ENCODE measurements at regions not wholly inside any gene's neighbourhood (a gene's known extent, or its start where the extent isn't known, plus 50 kb on each side); places are given as distances from the start of the nearest gene placed in this dataset.
"Not testable (repeated sequence)": the region's sequence is repeated elsewhere in the genome, so short reads cannot be mapped to it uniquely, and the experiment has no call there.

- H3K4me3 Mint-ChIP-seq; ATAC-seq (ENCODE audit: low read depth); H3K4me1 Mint-ChIP-seq; H3K27me3 Mint-ChIP-seq; H3K36me3 Mint-ChIP-seq; H3K9me3 Mint-ChIP-seq; H3K27ac Mint-ChIP-seq; DNase-seq; POLR2A ChIA-PET: not testable (repeated sequence)
Observed at GRCh38 chr10:31251118-31251517, 67.9 kb upstream of the ZEB1 start.

DNA sequence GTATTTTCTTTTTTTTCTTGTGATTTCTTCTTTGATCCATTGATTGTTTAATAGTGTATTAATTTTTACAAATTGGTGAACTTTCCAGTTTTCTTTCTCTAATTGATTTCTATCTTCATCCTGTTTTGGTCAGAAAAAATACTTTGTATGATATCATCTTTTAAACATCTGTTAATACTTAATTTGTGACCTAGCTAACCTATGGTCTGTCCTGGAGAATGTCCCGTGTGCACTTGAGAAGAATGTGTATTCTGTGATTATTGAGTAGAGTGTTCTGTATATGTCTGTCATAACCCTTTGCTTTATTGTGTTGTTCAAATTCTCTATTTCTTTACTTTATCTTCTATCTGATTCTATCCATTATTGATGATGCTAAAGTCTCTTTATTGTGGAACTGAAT is 65.8 kb upstream of the ZEB1 start:
- no peak for ATAC-seq (ENCODE audit: low read depth)
- Mint-ChIP-seq H3K27me3 (peaks cover 10% of the 10 kb centered on the region), H3K9me3 (peaks cover 1% of the 10 kb centered on the region), H3K27ac (no peak overlapping the region), H3K36me3 (no peaks in the 10 kb centered on the region), H3K4me1 (no peaks in the 10 kb centered on the region), H3K4me3 (no peak overlapping the region)
- POLR2A ChIA-PET = no interaction called here
- no peak for DNase-seq

GRCh38 chr10:31261511-31262311 is 57.3 kb upstream of the ZEB1 start:
- no peak overlapping the region for H3K27ac Mint-ChIP-seq
- POLR2A ChIA-PET = no interaction called here
- peaks cover 2% of the 10 kb centered on the region for H3K27me3 Mint-ChIP-seq
- DNase-seq (no peak), ATAC-seq (ENCODE audit: low read depth) (no peak)
- H3K4me3 Mint-ChIP-seq = no peak overlapping the region
- H3K9me3 Mint-ChIP-seq = peaks cover 1% of the 10 kb centered on the region
- no peaks in the 10 kb centered on the region for H3K4me1 Mint-ChIP-seq
- H3K36me3 Mint-ChIP-seq = no peaks in the 10 kb centered on the region

GRCh38 chr10:31262672-31263071 is 56.3 kb upstream of the ZEB1 start:
- peaks cover under 1% of the 10 kb centered on the region for H3K4me1 Mint-ChIP-seq
- peaks cover 2% of the 10 kb centered on the region for H3K27me3 Mint-ChIP-seq

DNA sequence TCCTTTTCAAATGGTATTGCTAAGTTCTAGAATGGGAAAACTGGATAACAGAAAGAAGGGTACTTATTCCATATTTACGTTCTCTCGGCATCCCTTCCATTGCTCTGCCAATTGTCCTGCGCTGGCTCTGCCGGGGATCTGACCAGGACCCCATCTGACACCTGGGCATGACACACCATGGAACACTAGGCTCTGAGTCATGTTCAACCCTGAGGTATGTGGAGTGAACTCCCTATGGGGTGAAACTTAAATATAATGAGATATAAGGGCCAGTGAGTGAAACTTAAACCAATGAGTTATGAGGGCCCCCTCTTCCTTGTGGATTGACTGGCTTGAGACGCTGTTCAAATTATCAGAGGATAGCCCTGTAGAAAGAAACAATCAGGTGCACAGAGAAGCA is 55.1 kb upstream of the ZEB1 start:
- Mint-ChIP-seq H3K4me1 (peaks cover 1% of the 10 kb centered on the region), H3K9me3 (peaks cover 1% of the 10 kb centered on the region), H3K27me3 (no peaks in the 10 kb centered on the region), H3K4me3 (no peak overlapping the region), H3K27ac (no peak overlapping the region), H3K36me3 (no peaks in the 10 kb centered on the region)
- POLR2A ChIA-PET = no interaction called here
- ATAC-seq (ENCODE audit: low read depth) (no peak), DNase-seq (no peak)

More at GRCh38 chr10:31262672-31263071, 56.3 kb upstream of the ZEB1 start:
- Mint-ChIP-seq H3K4me3 (no peak overlapping the region), H3K9me3 (peaks cover 1% of the 10 kb centered on the region), H3K27ac (no peak overlapping the region), H3K36me3 (no peaks in the 10 kb centered on the region)
- POLR2A ChIA-PET = interaction anchor here (0.6 kb wide), 1 partner anchor 1475 kb away, joined by 4 read pairs; no protein-coding TSS in a partner anchor
- DNase-seq = no peak
- ATAC-seq (ENCODE audit: low read depth) = no peak

DNA sequence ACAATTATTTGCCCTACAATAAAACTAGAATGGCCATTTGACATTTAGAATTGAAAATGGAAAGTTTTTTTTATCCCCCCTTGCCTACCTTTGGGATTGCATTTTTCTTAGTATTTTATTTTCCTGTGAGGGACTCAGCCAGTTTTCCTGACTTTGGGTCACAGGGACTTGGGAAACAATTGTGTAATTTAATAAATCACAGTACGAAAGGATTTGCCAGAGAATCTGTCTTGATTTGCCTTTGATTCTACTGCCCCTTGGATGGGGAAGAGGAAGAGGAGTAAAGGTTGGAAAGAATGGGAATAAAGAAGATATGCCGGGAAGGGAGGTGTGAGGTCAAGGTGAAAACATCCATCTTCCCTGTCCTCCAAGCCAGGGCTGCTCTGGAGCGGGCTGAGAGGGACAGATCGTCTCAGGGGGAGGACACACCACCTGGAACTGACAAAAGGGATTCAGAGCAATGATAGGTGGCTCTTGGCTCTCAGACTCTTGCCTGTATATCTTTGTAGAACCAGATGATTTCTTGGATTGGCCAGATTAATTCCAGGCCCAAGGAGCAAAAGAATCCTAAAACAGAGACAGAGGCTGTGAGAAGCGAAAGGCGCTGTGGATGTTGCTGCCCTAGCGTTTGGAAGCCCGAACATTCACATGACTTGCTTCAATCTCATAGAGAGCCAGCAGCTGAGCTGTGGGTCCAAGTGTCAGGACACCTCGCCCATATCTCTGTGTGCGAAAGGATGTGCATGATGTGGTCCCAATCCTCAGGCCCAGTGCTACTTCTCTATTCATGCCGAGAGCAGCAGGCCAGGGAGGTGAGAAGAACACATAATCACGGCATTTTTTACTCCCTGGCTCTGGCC is 50.3 kb upstream of the ZEB1 start:
- no peak for ATAC-seq (ENCODE audit: low read depth)
- H3K9me3 Mint-ChIP-seq = peaks cover 8% of the 10 kb centered on the region
- DNase-seq = no peak
- no peak overlapping the region for H3K27ac Mint-ChIP-seq
- peaks cover 1% of the 10 kb centered on the region for H3K4me1 Mint-ChIP-seq
- POLR2A ChIA-PET = no interaction called here
- no peak overlapping the region for H3K4me3 Mint-ChIP-seq
- H3K36me3 Mint-ChIP-seq = peaks cover 5% of the 10 kb centered on the region
- H3K27me3 Mint-ChIP-seq = no peaks in the 10 kb centered on the region

Data from activated naive CD8-positive, alpha-beta T cell treated with anti-CD3 and anti-CD28 coated beads, Interleukin-2, amount 10 ng/mL, durations not matched to agents 7 days and 5 days (primary cell).